Neutrophil (primary cell): ENCODE measurements at regions not wholly inside any gene's neighbourhood (a gene's known extent, or its start where the extent isn't known, plus 50 kb on each side); places are given as distances from the start of the nearest gene placed in this dataset.

Source experiments
- H3K27ac ChIP-seq: fragments of 200-600 bp; sonication (generic); 2 replicates; pipeline ENCODE4 v1.5.1; 2016; ENCODE audit warnings: mild to moderate bottlenecking, moderate library complexity
- H3K27me3 ChIP-seq: fragments of 200-600 bp; sonication (generic); 2 replicates; pipeline ENCODE4 v1.6.0; 2016; ENCODE audit warnings: mild to moderate bottlenecking
- H3K36me3 ChIP-seq: fragments of 200-600 bp; sonication (generic); 2 replicates; pipeline ENCODE4 v1.5.1; 2017
- H3K4me1 ChIP-seq, 2 experiments: fragments of 200-600 bp in 1 of 2; sonication (generic) in 1 of 2; 1 replicate in 1 of 2; 2 replicates in 1 of 2; pipeline versions ENCODE4 v1.5.1 to v1.6.1; 2013 to 2016; ENCODE audit warnings: low read depth in 1 of 2, low read length in 1 of 2, mild to moderate bottlenecking in 1 of 2, moderate library complexity in 1 of 2; ENCODE audit not compliant: control insufficient read depth in 1 of 2, insufficient read depth in 1 of 2
- H3K4me3 ChIP-seq, 2 experiments: fragments of 200-600 bp in 1 of 2; sonication (generic) in 1 of 2; 1 replicate in 1 of 2; 2 replicates in 1 of 2; pipeline ENCODE4 v1.5.1; 2013 to 2016; ENCODE audit warnings: low read depth in 1 of 2, low read length in 1 of 2, mild to moderate bottlenecking in 1 of 2, moderate library complexity in 1 of 2
- H3K9me3 ChIP-seq: fragments of 200-600 bp; sonication (generic); 2 replicates; pipeline ENCODE4 v1.5.1; 2016
- CTCF ChIP-seq: fragments of 200-600 bp; sonication (generic); IDR thresholded peaks from 2 replicates; pipeline ENCODE4 v1.5.1; 2016; ENCODE audit warnings: antibody characterized with exemption

GRCh38 chr20:22808628-22809027, 224.3 kb upstream of the FOXA2 start:
- Histone ChIP-seq H3K4me3 (no peak overlapping the region), H3K9me3 (no peaks in the 10 kb centered on the region)

GRCh38 chr20:22810030-22810429, 225.1 kb upstream of the SSTR4 start:
- TF ChIP-seq CTCF = no peak
- Histone ChIP-seq H3K36me3 (no peaks in the 10 kb centered on the region), H3K9me3 (no peaks in the 10 kb centered on the region), H3K4me1 (no peaks in the 10 kb centered on the region), H3K27ac (no peak overlapping the region), H3K4me3 (no peak overlapping the region), H3K27me3 (peaks cover 10% of the 10 kb centered on the region)

More at GRCh38 chr20:22808628-22809027, 224.3 kb upstream of the FOXA2 start:
- TF ChIP-seq CTCF = no peak
- H3K4me1 ChIP-seq = no peaks in the 10 kb centered on the region
- no peaks in the 10 kb centered on the region for H3K27me3 ChIP-seq
- H3K27ac ChIP-seq = no peak overlapping the region
- no peaks in the 10 kb centered on the region for H3K36me3 ChIP-seq

- H3K27ac ChIP-seq = no peak overlapping the region
- TF ChIP-seq CTCF = no peak
- H3K36me3 ChIP-seq = no peaks in the 10 kb centered on the region
- no peaks in the 10 kb centered on the region for H3K9me3 ChIP-seq
- no peaks in the 10 kb centered on the region for H3K4me1 ChIP-seq
- no peak overlapping the region for H3K4me3 ChIP-seq
- peaks cover 19% of the 10 kb centered on the region for H3K27me3 ChIP-seq
Measured at GRCh38 chr20:22810626-22811569, 224.2 kb upstream of the SSTR4 start.

GRCh38 chr20:22814471-22815205, 220.5 kb upstream of the SSTR4 start:
- H3K4me1 ChIP-seq = no peaks in the 10 kb centered on the region
- no peak overlapping the region for H3K27ac ChIP-seq
- no peak overlapping the region for H3K4me3 ChIP-seq
- TF ChIP-seq CTCF = no peak
- no peaks in the 10 kb centered on the region for H3K36me3 ChIP-seq
- H3K9me3 ChIP-seq = no peaks in the 10 kb centered on the region
- peaks cover 25% of the 10 kb centered on the region for H3K27me3 ChIP-seq

GRCh38 chr20:22815206-22815551, 219.9 kb upstream of the SSTR4 start:
- Histone ChIP-seq H3K4me3 (no peak overlapping the region), H3K9me3 (no peaks in the 10 kb centered on the region), H3K36me3 (no peaks in the 10 kb centered on the region), H3K27ac (no peak overlapping the region), H3K4me1 (no peaks in the 10 kb centered on the region), H3K27me3 (peaks cover 25% of the 10 kb centered on the region)
- TF ChIP-seq CTCF = no peak
